ENCODE measurements at regions not wholly inside any gene's neighbourhood (a gene's known extent, or its start where the extent isn't known, plus 50 kb on each side); places are given as distances from the start of the nearest gene placed in this dataset.

DNA sequence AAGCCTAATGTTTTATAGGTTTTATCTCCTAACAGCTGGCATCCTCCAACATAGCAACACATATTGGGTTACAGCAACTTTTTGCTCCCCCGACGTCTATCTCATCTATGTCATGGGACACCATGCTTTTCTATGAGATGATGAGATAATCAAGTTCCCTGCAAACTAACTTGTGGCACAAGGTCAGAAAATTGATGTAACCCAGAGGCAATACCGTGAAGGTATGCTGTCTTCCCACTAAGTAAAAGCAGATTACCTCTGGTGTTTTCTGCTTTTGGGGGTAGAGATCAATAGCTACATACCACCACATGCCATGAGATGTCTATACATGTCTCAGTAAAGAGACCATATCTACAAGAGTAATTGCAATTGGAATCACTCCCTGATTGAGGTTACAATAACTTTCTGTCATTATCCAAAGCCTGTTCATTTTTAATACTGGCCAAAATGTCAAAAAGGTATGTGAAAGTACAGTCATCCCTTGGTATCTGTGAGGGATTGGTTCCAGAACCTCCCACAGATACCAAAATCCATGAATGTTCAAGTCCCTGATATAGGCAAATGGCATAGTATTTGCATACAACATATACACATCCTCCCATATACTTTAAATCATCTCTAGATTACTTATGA is 131.3 kb downstream of the CYSLTR2 start:
- intact Hi-C loops (cut with micrococcal nuclease; ENCODE audit: unreplicated experiment) = loop anchor here (10.0 kb wide), 1 partner anchor 490 kb away; no protein-coding TSS in a partner anchor
- Histone ChIP-seq H3K9me3 (ENCODE audit: low read depth, low read length, poor library complexity, severe bottlenecking) (peaks cover 13% of the 10 kb centered on the region), H3K4me1 (ENCODE audit: insufficient read depth, low read length, poor library complexity, severe bottlenecking) (no peaks in the 10 kb centered on the region), H3K4me3 (ENCODE audit: low read depth, low read length, poor library complexity, severe bottlenecking) (no peak overlapping the region), H3K27ac (ENCODE audit: low read depth, low read length, poor library complexity, severe bottlenecking) (no peak overlapping the region), H3K27me3 (replicated peaks; ENCODE audit: insufficient read depth, low read depth, low read length, poor library complexity) (no peaks in the 10 kb centered on the region), H3K36me3 (ENCODE audit: insufficient read depth, low read length, poor library complexity, severe bottlenecking) (no peaks in the 10 kb centered on the region)
- no peak for DNase-seq (ENCODE audit: low spot score)
- no peak for TF ChIP-seq EZH2 (IDR thresholded peaks at IDR 0.05; ENCODE audit: borderline replicate concordance, low read depth, low read length, poor library complexity, severe bottlenecking)
- TF ChIP-seq, protein P1, sequence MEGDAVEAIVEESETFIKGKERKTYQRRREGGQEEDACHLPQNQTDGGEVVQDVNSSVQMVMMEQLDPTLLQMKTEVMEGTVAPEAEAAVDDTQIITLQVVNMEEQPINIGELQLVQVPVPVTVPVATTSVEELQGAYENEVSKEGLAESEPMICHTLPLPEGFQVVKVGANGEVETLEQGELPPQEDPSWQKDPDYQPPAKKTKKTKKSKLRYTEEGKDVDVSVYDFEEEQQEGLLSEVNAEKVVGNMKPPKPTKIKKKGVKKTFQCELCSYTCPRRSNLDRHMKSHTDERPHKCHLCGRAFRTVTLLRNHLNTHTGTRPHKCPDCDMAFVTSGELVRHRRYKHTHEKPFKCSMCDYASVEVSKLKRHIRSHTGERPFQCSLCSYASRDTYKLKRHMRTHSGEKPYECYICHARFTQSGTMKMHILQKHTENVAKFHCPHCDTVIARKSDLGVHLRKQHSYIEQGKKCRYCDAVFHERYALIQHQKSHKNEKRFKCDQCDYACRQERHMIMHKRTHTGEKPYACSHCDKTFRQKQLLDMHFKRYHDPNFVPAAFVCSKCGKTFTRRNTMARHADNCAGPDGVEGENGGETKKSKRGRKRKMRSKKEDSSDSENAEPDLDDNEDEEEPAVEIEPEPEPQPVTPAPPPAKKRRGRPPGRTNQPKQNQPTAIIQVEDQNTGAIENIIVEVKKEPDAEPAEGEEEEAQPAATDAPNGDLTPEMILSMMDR (conservative IDR thresholded peaks at IDR 0.05; ENCODE audit: low read depth, low read length) = no peak
- ChIA-PET POLR2A (ENCODE audit: low non-redundant PET) (no interaction called here), CTCF (no interaction called here)
- BruUV-seq (replicated peaks) = no TSS peak

DNA sequence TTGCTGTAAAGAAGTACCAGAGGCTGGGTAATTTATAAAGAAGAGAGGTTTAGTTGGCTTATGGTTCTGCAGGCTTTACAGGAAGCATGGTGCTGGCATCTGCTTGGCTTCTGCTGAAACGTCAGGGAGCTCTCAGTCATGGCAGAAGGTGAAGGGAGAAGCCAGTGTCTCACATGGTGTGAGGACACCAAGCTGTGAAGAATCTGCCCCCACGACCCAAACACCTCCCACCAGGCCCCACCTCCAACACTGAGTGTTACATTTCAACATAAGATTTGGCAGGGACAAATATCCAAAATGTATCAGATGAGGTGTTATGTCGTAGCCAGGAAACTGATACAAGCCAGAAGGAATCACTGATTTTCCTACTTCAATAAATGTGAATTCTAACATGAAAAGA is 136.5 kb downstream of the CYSLTR2 start:
- CTCF ChIA-PET = no interaction called here
- H3K27me3 ChIP-seq (replicated peaks; ENCODE audit: insufficient read depth, low read depth, low read length, poor library complexity) = no peaks in the 10 kb centered on the region
- no peak overlapping the region for H3K27ac ChIP-seq (ENCODE audit: low read depth, low read length, poor library complexity, severe bottlenecking)
- H3K9me3 ChIP-seq (ENCODE audit: low read depth, low read length, poor library complexity, severe bottlenecking) = no peaks in the 10 kb centered on the region
- DNase-seq (ENCODE audit: low spot score) = no peak
- H3K4me3 ChIP-seq (ENCODE audit: low read depth, low read length, poor library complexity, severe bottlenecking) = no peak overlapping the region
- TF ChIP-seq, protein P1 (conservative IDR thresholded peaks at IDR 0.05; ENCODE audit: low read depth, low read length) = no peak
- no peak for TF ChIP-seq EZH2 (IDR thresholded peaks at IDR 0.05; ENCODE audit: borderline replicate concordance, low read depth, low read length, poor library complexity, severe bottlenecking)
- BruUV-seq (replicated peaks) = no TSS peak
- POLR2A ChIA-PET (ENCODE audit: low non-redundant PET) = no interaction called here
- intact Hi-C loops (cut with micrococcal nuclease; ENCODE audit: unreplicated experiment) = no loop called here
- H3K4me1 ChIP-seq (ENCODE audit: insufficient read depth, low read length, poor library complexity, severe bottlenecking) = no peaks in the 10 kb centered on the region
- no peaks in the 10 kb centered on the region for H3K36me3 ChIP-seq (ENCODE audit: insufficient read depth, low read length, poor library complexity, severe bottlenecking)

DNA sequence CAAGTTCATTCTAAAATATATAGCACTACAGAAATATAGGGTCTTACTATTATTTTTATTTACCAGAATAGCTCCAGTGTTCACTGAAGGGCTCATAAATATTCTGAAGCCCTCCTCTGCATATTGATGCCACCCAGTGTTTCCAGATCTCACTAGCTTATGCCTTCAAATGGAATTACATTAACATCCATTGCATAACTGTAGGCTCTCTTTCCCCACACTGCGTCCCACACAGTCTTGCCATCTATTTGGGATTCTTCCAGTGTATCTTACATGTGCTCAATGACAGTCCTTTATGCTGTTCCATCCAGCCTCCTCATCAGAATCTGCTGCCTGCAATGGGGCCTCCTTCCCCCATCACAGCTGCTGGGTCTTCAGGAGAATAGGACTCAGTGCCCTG is 137.2 kb downstream of the CYSLTR2 start:
- Histone ChIP-seq H3K4me3 (ENCODE audit: low read depth, low read length, poor library complexity, severe bottlenecking) (no peak overlapping the region), H3K36me3 (ENCODE audit: insufficient read depth, low read length, poor library complexity, severe bottlenecking) (no peaks in the 10 kb centered on the region), H3K27ac (ENCODE audit: low read depth, low read length, poor library complexity, severe bottlenecking) (no peak overlapping the region), H3K27me3 (replicated peaks; ENCODE audit: insufficient read depth, low read depth, low read length, poor library complexity) (no peaks in the 10 kb centered on the region), H3K4me1 (ENCODE audit: insufficient read depth, low read length, poor library complexity, severe bottlenecking) (no peaks in the 10 kb centered on the region), H3K9me3 (ENCODE audit: low read depth, low read length, poor library complexity, severe bottlenecking) (no peaks in the 10 kb centered on the region)
- POLR2A ChIA-PET (ENCODE audit: low non-redundant PET) = no interaction called here
- TF ChIP-seq, protein P1 (conservative IDR thresholded peaks at IDR 0.05; ENCODE audit: low read depth, low read length) = no peak
- no peak for TF ChIP-seq EZH2 (IDR thresholded peaks at IDR 0.05; ENCODE audit: borderline replicate concordance, low read depth, low read length, poor library complexity, severe bottlenecking)
- intact Hi-C loops (cut with micrococcal nuclease; ENCODE audit: unreplicated experiment) = no loop called here
- no TSS peak for BruUV-seq (replicated peaks)
- CTCF ChIA-PET = no interaction called here
- DNase-seq (ENCODE audit: low spot score) = no peak
